Right renal cortex interstitium (tissue), 3 donors: ENCODE measurements at regions not wholly inside any gene's neighbourhood (a gene's known extent, or its start where the extent isn't known, plus 50 kb on each side); places are given as distances from the start of the nearest gene placed in this dataset.

ENCODE experiments used
- DNase-seq, 3 donors: peaks; one replicate each; pipeline ENCODE4 v3.0.0-alpha.2; 2013; ENCODE audit warnings: low read depth in 3 of 3, low spot score in 2 of 3

GRCh38 chr2:161085149-161085548 lies 75.1 kb upstream of the TANK start:
- DNase-seq: no peak

GRCh38 chr2:161088658-161089350 lies 71.4 kb upstream of the TANK start:
- no peak for DNase-seq

GRCh38 chr2:161090411-161090810 lies 69.8 kb upstream of the TANK start:
- no peak for DNase-seq

- no peak for DNase-seq
These were observed 64.9 kb upstream of the TANK start for GRCh38 chr2:161095314-161095713.

DNA sequence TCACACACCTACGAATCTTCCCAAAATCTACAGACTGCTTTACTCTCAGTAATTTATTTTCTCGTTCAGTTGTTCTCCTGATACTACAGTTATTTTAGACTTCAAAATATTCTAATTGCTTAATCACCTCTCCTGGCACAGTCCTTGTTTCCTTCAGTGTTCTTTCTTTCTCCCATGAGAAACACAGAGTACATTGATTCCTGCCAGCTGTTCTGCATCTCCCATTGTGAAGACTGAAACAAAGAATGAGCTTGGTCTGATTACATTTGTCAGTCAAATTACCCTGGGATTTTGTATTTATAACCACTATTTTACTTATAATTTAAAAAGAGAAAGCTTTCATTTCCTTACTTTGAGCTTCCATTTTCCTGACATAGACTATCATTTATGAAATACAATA lies 63.9 kb upstream of the TANK start:
- no peak for DNase-seq

DNA sequence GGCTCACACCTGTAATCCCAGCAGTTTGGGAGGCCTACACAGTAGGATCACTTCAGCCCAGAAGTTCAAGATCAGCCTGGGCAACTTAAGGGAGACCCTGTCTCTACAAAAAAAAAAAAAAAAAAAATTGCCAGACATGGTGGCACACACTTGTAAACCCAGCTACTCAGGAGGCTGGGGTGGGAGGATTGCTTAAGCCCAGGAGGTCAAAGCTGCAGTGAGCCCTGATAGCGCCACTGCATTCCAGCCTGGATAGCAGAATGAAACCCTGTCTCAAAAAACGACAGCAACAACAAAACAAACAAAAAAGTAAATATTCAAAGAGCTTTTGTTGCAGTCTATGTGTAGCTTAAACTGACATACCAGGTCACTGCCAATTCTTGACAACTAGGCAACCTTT lies 63.1 kb upstream of the TANK start:
- DNase-seq: no peak

GRCh38 chr2:161100211-161100895 lies 59.9 kb upstream of the TANK start:
- DNase-seq: no peak

GRCh38 chr2:161101406-161101805 lies 58.8 kb upstream of the TANK start:
- DNase-seq: no peak

DNA sequence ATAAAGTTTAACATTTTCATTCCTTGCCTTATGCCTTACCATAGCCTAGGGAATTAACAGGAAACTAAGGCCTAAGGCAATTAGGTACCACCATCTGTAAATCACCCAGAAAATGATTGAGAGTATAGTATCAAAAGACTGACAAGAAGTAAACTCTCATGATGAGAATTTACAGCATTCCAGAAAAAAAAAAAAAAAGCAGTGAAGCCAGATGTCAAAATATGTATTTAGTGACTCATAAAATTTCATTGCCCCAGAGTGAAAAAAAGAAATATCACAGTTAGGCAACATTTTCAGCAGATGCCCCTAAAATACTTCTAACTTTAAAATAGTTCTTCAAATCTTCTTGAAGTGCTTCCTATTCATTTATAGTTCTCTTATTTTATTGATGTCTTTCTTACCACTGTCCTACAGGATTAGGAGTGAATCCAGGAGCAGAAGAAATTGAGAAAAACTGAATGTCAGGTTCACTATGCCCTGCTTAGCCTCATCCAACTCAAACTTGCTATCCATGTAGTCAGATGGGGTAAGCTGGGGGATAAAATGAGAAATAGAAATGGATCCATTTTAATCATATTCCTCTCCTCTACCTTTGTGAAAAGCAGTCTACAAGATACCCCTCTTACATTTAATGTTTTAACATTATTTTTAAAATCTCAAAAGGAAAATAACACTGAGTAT lies 57.3 kb upstream of the TANK start:
- DNase-seq: no peak

- no peak for DNase-seq
These were observed 56.8 kb upstream of the TANK start for GRCh38 chr2:161103451-161103831.

- no peak for DNase-seq
These were observed 56.1 kb upstream of the TANK start for GRCh38 chr2:161104054-161104553.

DNA sequence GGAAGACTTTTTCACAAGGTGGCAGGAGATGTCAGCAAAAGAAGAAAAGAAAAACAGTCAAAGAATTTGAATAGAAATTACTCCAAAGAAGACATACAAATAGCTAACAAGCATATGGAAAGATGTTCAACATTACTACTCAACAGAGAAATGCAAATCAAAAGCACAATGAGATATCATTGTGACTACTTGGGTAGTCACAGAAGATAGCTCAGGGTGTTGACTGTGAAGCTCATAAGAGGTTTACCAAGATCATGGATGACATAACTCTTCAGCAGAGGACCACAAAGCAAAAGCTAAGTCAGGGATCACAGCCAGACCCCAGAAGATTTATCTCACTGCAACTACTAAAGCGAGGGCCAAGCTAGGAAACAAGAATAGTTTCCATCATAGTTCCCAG lies 53.0 kb upstream of the TANK start:
- no peak for DNase-seq
